GM12892 (cell line): ENCODE measurements at regions not wholly inside any gene's neighbourhood (a gene's known extent, or its start where the extent isn't known, plus 50 kb on each side); places are given as distances from the start of the nearest gene placed in this dataset.

Source experiments
- POLR2A ChIP-seq: IDR thresholded peaks from 2 replicates; pipeline ENCODE4 v1.6.1; 2011; ENCODE audit warnings: low read depth, low read length, control low read depth
- POLR2AphosphoS5 ChIP-seq: IDR thresholded peaks from 2 replicates; pipeline ENCODE4 v1.6.1; 2011; ENCODE audit warnings: low read depth, low read length, control low read depth

GRCh38 chrX:13492286-13492685 is 77.1 kb upstream of the EGFL6 start:
- no peak for TF ChIP-seq POLR2A
- TF ChIP-seq POLR2AphosphoS5, result no peak
